ENCODE measurements at regions not wholly inside any gene's neighbourhood (a gene's known extent, or its start where the extent isn't known, plus 50 kb on each side); places are given as distances from the start of the nearest gene placed in this dataset.

DNA sequence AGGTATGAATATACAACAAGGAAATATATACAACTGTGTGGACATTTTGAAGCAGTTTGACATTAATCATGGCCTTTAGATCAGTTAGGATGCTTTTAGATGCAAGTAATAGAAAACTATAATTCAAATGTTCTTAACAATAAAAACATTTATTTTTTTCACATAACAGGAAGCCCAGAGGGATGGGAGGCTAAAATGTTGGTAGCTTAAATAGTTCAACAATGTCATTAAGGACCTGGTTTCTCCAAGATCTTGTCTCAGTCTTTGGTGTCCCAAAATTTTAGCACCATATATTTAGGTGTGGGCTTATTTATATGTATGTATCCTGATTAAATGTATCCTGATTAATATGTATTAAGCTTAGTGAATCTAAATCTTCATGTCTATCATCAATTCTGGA lies 292.4 kb downstream of the NUAK1 start:
- Histone ChIP-seq H2AFZ (ENCODE audit: low read depth, low read length, poor library complexity, severe bottlenecking) (no peak overlapping the region), H3K9me2 (ENCODE audit: insufficient read depth) (no peaks in the 10 kb centered on the region), H3K36me3 (ENCODE audit: control insufficient read depth in 1 of 2, insufficient read depth in 2 of 2, low read length in 2 of 2) (no peaks in the 10 kb centered on the region), H3K27ac (ENCODE audit: low read depth, low read length) (no peak overlapping the region), H3K9me3 (ENCODE audit: control insufficient read depth in 1 of 2, insufficient read depth in 1 of 2, low read depth in 1 of 2, low read length in 2 of 2) (no peaks in the 10 kb centered on the region), H3K4me3 (replicated peaks in 1 of 2; ENCODE audit: low read depth in 1 of 2, low read length in 2 of 2) (no peak overlapping the region), H3K27me3 (ENCODE audit: insufficient read depth, low read length) (peaks cover 22% of the 10 kb centered on the region), H3K9ac (ENCODE audit: low read length) (no peak overlapping the region), H4K20me1 (ENCODE audit: insufficient read depth) (no peaks in the 10 kb centered on the region), H3K4me2 (ENCODE audit: low read length) (no peak overlapping the region), H3K79me2 (ENCODE audit: insufficient read depth, low read length) (no peaks in the 10 kb centered on the region), H3K4me1 (ENCODE audit: control insufficient read depth in 1 of 2, insufficient read depth in 2 of 2, low read length in 2 of 2) (no peaks in the 10 kb centered on the region)
- TF ChIP-seq SP1 (IDR thresholded peaks at IDR 0.05; ENCODE audit: low read depth) = no peak
- no peak for TF ChIP-seq SRF (IDR thresholded peaks at IDR 0.05; ENCODE audit: low read depth)
- TF ChIP-seq, protein P1, sequence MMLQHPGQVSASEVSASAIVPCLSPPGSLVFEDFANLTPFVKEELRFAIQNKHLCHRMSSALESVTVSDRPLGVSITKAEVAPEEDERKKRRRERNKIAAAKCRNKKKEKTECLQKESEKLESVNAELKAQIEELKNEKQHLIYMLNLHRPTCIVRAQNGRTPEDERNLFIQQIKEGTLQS (IDR thresholded peaks at IDR 0.05) = no peak
- TF ChIP-seq, protein P2, sequence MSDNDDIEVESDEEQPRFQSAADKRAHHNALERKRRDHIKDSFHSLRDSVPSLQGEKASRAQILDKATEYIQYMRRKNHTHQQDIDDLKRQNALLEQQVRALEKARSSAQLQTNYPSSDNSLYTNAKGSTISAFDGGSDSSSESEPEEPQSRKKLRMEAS (IDR thresholded peaks at IDR 0.05) = no peak
- no peak for TF ChIP-seq ZFX (IDR thresholded peaks at IDR 0.05)
- no peak for TF ChIP-seq SIN3A (IDR thresholded peaks at IDR 0.05; ENCODE audit: low read depth)
- TF ChIP-seq FOSL1 (IDR thresholded peaks at IDR 0.05; ENCODE audit: low read depth) = no peak
- TF ChIP-seq, protein P3, sequence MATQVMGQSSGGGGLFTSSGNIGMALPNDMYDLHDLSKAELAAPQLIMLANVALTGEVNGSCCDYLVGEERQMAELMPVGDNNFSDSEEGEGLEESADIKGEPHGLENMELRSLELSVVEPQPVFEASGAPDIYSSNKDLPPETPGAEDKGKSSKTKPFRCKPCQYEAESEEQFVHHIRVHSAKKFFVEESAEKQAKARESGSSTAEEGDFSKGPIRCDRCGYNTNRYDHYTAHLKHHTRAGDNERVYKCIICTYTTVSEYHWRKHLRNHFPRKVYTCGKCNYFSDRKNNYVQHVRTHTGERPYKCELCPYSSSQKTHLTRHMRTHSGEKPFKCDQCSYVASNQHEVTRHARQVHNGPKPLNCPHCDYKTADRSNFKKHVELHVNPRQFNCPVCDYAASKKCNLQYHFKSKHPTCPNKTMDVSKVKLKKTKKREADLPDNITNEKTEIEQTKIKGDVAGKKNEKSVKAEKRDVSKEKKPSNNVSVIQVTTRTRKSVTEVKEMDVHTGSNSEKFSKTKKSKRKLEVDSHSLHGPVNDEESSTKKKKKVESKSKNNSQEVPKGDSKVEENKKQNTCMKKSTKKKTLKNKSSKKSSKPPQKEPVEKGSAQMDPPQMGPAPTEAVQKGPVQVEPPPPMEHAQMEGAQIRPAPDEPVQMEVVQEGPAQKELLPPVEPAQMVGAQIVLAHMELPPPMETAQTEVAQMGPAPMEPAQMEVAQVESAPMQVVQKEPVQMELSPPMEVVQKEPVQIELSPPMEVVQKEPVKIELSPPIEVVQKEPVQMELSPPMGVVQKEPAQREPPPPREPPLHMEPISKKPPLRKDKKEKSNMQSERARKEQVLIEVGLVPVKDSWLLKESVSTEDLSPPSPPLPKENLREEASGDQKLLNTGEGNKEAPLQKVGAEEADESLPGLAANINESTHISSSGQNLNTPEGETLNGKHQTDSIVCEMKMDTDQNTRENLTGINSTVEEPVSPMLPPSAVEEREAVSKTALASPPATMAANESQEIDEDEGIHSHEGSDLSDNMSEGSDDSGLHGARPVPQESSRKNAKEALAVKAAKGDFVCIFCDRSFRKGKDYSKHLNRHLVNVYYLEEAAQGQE (IDR thresholded peaks at IDR 0.05; ENCODE audit: low read depth) = no peak
- TF ChIP-seq ZNF274 (IDR thresholded peaks at IDR 0.05; ENCODE audit: low read depth, low read length) = no peak
- TF ChIP-seq CEBPB (IDR thresholded peaks at IDR 0.05; ENCODE audit: low read depth) = no peak
- TF ChIP-seq, protein P4, sequence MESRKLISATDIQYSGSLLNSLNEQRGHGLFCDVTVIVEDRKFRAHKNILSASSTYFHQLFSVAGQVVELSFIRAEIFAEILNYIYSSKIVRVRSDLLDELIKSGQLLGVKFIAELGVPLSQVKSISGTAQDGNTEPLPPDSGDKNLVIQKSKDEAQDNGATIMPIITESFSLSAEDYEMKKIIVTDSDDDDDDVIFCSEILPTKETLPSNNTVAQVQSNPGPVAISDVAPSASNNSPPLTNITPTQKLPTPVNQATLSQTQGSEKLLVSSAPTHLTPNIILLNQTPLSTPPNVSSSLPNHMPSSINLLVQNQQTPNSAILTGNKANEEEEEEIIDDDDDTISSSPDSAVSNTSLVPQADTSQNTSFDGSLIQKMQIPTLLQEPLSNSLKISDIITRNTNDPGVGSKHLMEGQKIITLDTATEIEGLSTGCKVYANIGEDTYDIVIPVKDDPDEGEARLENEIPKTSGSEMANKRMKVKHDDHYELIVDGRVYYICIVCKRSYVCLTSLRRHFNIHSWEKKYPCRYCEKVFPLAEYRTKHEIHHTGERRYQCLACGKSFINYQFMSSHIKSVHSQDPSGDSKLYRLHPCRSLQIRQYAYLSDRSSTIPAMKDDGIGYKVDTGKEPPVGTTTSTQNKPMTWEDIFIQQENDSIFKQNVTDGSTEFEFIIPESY (IDR thresholded peaks at IDR 0.05; ENCODE audit: extremely low read depth, insufficient replicate concordance, low read length) = no peak
- TF ChIP-seq JUND (IDR thresholded peaks at IDR 0.05) = no peak
- no peak for TF ChIP-seq POLR2AphosphoS5 (IDR thresholded peaks at IDR 0.05; ENCODE audit: low read depth, low read length)
- TF ChIP-seq EGR1 (IDR thresholded peaks at IDR 0.05; ENCODE audit: low read depth) = no peak
- no peak for TF ChIP-seq POLR2A (IDR thresholded peaks at IDR 0.05; ENCODE audit: borderline replicate concordance, extremely low read depth, insufficient read depth, insufficient read length)
- no peak for TF ChIP-seq YY1 (IDR thresholded peaks at IDR 0.05; ENCODE audit: extremely low read depth, insufficient replicate concordance, low read depth, low read length)
- TF ChIP-seq EZH2phosphoT487 (IDR thresholded peaks at IDR 0.05; ENCODE audit: borderline replicate concordance) = no peak
- TF ChIP-seq, protein P5, sequence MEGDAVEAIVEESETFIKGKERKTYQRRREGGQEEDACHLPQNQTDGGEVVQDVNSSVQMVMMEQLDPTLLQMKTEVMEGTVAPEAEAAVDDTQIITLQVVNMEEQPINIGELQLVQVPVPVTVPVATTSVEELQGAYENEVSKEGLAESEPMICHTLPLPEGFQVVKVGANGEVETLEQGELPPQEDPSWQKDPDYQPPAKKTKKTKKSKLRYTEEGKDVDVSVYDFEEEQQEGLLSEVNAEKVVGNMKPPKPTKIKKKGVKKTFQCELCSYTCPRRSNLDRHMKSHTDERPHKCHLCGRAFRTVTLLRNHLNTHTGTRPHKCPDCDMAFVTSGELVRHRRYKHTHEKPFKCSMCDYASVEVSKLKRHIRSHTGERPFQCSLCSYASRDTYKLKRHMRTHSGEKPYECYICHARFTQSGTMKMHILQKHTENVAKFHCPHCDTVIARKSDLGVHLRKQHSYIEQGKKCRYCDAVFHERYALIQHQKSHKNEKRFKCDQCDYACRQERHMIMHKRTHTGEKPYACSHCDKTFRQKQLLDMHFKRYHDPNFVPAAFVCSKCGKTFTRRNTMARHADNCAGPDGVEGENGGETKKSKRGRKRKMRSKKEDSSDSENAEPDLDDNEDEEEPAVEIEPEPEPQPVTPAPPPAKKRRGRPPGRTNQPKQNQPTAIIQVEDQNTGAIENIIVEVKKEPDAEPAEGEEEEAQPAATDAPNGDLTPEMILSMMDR (IDR thresholded peaks at IDR 0.05 in 2 of 3, conservative IDR thresholded peaks at IDR 0.05 in 1 of 3; ENCODE audit: borderline replicate concordance in 1 of 3, insufficient read depth in 1 of 3, low read depth in 2 of 3, low read length in 2 of 3) = no peak
- TF ChIP-seq EZH2 (IDR thresholded peaks at IDR 0.05) = no peak
- RAD21 ChIA-PET (ENCODE audit: low non-redundant PET in 1 of 2, low total read pairs in 2 of 2, uncharacterized antibody in 2 of 2, unreplicated experiment in 2 of 2) = no interaction called here
- no peak for DNase-seq (ENCODE audit: low read depth, low spot score)
- no TSS peak for BruUV-seq (replicated peaks)
- CTCF ChIA-PET = no interaction called here
- intact Hi-C loops (cut with micrococcal nuclease) = no loop called here
- ATAC-seq = no peak
- POLR2A ChIA-PET = no interaction called here
